ENCODE measurements at regions not wholly inside any gene's neighbourhood (a gene's known extent, or its start where the extent isn't known, plus 50 kb on each side); places are given as distances from the start of the nearest gene placed in this dataset.

- no peak for TF ChIP-seq CTCF (IDR thresholded peaks at IDR 0.05)
- no peak for TF ChIP-seq MAFK (IDR thresholded peaks at IDR 0.05; ENCODE audit: partially characterized antibody)
- no peak for TF ChIP-seq POLR2A (IDR thresholded peaks at IDR 0.05; ENCODE audit: low read length)
- no peak for TF ChIP-seq BCL3 (IDR thresholded peaks at IDR 0.05)
- TF ChIP-seq TP53 (CRISPR knock-in tag; IDR thresholded peaks at IDR 0.05), result no peak
- TF ChIP-seq SMC3 (IDR thresholded peaks at IDR 0.05), result no peak
- no peak for TF ChIP-seq ELK1 (IDR thresholded peaks at IDR 0.05; ENCODE audit: low read depth, low read length)
- no peak for TF ChIP-seq EP300 (IDR thresholded peaks at IDR 0.05)
- TF ChIP-seq JUNB (IDR thresholded peaks at IDR 0.05), result no peak
- TF ChIP-seq RCOR1 (IDR thresholded peaks at IDR 0.05; ENCODE audit: low read depth, low read length), result no peak
- no peak for TF ChIP-seq ESRRA (IDR thresholded peaks at IDR 0.05; ENCODE audit: borderline replicate concordance, low read length)
- no peak for TF ChIP-seq NPAS2 (CRISPR knock-in tag; IDR thresholded peaks at IDR 0.05; ENCODE audit: borderline replicate concordance)
Measured at GRCh38 chr5:93941897-93942296, 200.5 kb upstream of the POU5F2 start.
